GM12872 (cell line): ENCODE measurements at regions not wholly inside any gene's neighbourhood (a gene's known extent, or its start where the extent isn't known, plus 50 kb on each side); places are given as distances from the start of the nearest gene placed in this dataset.

Source experiments
- TF ChIP-seq, protein P1 (sequence below): IDR thresholded peaks from 3 replicates; pipeline ENCODE4 v1.5.1; 2011; ENCODE audit warnings: low read depth, mild to moderate bottlenecking, low read length, moderate library complexity; ENCODE audit not compliant: insufficient read depth

DNA sequence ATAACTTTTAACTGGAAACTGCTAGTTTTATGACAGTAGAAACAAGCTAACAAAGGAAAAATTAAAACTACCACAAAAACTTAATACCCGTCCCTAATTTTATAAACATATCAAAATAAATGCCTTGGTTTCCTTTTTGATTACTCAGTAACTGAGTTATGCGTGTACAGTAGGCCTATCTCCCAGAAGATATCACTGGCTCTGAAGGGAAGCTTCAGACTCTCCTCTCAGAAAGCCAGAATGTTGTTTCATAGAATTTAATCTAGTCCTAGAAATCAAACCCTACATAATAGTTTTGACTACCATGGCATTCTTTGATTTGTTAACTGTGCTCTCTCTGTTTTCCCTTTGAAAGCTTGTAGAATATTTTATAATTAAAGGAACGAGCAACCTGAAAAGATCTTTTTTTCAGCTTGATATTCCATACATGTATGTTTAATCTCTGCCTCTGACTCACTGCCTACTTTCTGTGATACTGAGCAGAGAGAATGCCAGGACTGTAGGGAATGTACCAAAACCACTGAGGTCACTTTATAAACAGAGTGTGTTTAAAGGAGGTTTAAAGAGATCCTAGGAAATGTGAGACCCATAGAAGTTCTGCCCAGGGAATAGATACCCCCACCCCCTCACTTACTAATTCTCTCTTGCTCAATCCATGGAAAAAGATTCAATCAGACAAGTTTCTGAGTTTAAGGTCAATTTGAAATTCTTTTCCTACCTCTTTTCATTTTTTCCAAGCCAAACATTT lies 311.5 kb downstream of the HDGFL1 start:
- TF ChIP-seq, protein P1, sequence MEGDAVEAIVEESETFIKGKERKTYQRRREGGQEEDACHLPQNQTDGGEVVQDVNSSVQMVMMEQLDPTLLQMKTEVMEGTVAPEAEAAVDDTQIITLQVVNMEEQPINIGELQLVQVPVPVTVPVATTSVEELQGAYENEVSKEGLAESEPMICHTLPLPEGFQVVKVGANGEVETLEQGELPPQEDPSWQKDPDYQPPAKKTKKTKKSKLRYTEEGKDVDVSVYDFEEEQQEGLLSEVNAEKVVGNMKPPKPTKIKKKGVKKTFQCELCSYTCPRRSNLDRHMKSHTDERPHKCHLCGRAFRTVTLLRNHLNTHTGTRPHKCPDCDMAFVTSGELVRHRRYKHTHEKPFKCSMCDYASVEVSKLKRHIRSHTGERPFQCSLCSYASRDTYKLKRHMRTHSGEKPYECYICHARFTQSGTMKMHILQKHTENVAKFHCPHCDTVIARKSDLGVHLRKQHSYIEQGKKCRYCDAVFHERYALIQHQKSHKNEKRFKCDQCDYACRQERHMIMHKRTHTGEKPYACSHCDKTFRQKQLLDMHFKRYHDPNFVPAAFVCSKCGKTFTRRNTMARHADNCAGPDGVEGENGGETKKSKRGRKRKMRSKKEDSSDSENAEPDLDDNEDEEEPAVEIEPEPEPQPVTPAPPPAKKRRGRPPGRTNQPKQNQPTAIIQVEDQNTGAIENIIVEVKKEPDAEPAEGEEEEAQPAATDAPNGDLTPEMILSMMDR, result no peak

DNA sequence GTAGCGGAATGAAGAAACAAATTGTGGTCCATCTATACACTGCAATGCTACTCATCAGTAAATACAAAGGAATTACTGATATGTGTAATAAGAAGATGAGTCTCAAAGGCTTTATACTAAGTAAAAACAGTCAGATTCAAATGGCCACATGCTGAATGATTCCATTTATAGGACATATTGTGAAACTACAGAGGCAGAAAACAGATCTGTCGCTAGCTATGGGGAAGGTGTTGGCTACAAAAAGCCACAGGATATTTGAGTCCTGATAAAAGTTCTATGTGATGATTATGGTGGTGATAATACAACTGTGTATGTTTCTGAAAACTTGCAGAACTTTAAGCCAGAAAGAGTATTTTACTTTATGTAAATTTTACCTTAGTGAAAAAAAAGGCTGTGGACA lies 313.2 kb downstream of the HDGFL1 start:
- TF ChIP-seq, protein P1, result no peak

DNA sequence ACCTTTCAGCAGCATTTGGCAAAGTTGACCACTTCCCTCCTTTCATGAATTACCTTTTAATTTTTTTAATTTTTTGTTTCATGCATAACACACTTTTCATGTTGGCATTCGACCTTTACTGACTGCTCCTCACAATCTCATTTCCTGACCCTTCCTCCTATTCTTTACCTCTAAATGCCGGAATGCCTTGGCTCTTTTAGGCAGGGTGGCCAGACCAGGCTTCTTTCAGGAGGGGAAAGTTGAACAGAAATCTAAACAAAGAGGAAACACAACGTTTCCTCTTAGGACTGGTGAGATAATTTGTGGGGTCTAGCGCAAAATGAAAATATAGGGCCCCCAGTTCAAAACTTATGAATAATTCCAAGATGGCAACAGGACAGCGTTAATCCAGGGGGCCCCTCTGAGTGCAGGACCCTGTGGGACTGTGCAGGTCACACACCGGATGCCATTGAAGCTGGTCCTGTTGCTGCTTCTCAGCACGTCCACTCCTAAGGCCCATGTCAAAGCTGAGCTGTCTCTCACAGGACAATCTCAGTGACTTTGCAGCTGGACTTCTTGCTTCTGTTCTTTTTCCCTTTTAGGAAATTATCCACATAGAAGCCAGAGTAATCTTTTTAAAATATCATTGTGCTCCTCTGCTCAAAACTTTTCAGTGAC lies 313.8 kb downstream of the HDGFL1 start:
- TF ChIP-seq, protein P1, result no peak

DNA sequence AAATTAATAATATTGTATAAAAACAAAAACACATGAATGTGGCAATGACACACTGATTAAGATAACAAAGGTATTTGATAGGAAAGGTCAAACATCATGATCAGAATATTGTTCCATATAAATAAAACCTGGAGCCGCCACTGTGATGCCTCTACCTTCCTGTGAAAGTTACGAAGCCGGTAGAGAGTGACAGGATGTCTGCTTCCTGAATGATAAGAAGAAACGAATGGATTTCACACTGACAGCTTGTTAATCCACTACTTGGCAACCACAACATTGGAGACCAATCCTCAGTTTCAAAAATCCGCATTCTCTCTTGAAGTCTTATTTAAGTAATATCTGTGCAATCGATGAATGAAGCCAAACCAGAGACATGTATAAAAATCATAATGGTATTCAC lies 315.1 kb downstream of the HDGFL1 start:
- TF ChIP-seq, protein P1, result no peak

DNA sequence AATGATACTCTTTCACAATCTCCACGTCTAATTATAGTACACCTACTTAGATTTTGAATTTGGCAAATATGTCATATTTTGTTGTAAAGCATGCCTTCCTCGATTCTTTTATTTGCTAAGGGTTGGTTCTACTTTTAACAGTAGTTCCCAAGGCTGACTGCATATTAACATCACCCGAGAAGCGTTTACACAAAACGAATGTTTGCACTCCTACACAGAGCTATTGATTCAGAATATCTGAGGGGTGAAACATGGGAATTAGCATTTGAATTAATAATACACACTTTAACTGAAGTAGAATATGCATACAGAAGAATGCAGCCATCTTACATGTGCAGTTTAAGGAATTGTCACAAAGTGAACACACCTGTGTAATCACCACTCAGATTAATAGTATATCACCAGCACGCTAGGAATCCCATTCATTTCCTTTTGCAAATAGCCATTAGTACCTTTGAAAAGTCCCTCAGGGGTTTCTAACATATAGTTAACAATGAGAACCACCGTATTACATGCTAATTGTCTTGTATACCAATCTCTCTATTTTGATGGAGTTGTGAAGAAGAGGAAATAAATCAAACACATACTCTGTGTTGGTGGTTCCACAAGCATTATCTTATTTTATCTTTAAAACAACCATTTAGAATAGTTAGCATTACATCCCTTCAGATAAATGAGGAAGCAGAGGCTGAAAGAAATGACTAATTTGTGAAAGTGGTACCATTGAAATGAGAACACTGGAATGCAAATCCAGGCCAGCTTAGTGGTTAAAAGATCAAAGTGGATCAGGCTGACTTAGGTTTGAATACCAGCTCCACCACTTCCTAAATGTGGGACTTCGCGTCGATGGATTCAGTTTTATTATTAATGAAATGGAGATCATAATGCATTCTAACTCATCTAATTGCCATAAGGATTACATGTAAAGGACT lies 317.6 kb downstream of the HDGFL1 start:
- TF ChIP-seq, protein P1, result no peak

DNA sequence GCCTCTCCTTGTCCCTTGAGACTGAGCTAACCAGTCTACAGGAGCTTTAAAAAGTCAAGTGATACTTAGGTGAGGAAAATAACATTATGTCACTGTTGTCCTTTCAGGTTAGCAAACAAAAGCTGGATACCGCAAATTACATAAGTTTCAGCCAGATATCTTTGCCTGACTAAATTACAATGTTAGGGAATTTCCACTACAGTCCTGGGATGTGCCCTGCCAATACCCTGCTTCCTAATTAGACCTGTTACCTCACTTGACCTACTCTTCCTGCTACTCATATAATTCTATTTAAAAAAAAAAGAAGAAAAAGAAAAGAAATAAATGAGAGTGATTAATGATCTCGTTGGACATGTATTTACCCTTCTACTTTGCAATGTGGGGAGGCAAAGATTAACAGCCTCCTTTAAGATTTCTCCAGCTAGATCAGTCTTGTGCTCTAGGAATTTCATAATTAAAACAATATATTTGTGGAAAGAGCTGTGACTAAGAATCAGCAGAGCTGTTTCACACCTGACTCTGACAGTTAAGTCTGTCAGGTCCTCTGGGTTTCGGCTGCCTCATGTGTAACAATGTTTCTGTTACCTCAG lies 318.9 kb downstream of the HDGFL1 start:
- TF ChIP-seq, protein P1, result no peak

DNA sequence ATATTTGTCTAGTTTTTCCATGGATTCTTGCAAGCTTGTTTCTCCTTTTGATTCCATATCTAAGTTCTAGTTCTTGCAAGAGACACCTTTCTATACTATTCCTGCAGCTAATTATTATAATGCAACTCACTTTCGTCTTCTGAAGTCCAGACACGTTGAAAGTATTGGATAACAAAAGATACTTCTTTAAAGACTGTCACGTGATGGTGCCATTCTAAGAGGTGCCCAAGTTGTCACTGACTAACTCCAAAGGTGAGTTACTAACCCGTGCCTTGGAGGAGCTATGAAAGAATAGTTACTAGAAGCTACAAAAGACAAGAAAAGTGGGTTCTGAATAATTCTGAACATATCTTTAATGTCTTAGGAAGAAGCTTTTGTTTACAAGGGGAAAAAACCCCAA lies 322.6 kb downstream of the HDGFL1 start:
- TF ChIP-seq, protein P1, result no peak
